PC-9 (cell line): ENCODE measurements at regions not wholly inside any gene's neighbourhood (a gene's known extent, or its start where the extent isn't known, plus 50 kb on each side); places are given as distances from the start of the nearest gene placed in this dataset.

Source experiments
- BruUV-seq: library from RNA; stranded (reverse); fragments of 400-500 nt; replicated peaks from 2 replicates; lab custom pipeline; 2021; lab: Mats Ljungman, UMichigan
- CTCF ChIA-PET: fragments of 300-600 bp; sonication (Branson Sonifier 250); formaldehyde crosslinking; loops from one replicate; lab custom pipeline; 2022; ENCODE audit warnings: antibody characterized with exemption; lab: Charles Lee
- POLR2A ChIA-PET: fragments of 300-600 bp; sonication (Branson Sonifier 250); formaldehyde crosslinking; loops from one replicate; lab custom pipeline; 2022; ENCODE audit warnings: antibody characterized with exemption; ENCODE audit not compliant: unreplicated experiment; lab: Charles Lee
- DNase-seq, 2 experiments: peaks; one replicate each; pipeline versions ENCODE4 v3.0.0 to v3.0.0-alpha.2; 2015 to 2022; ENCODE audit warnings: mixed read lengths in 1 of 2
- H2AFZ ChIP-seq: fragments of 200-600 bp; sonication (generic); 2 replicates; pipeline ENCODE4 v1.8.1; 2017; ENCODE audit warnings: antibody characterized with exemption
- H3F3A ChIP-seq: fragments of 200-600 bp; sonication (generic); 2 replicates; pipeline ENCODE4 v1.8.1; 2017; ENCODE audit warnings: antibody characterized with exemption, mild to moderate bottlenecking, low read depth; ENCODE audit not compliant: insufficient read depth
- H3K27ac ChIP-seq: fragments of 200-600 bp; sonication (generic); 2 replicates; pipeline ENCODE4 v1.6.1; 2016; ENCODE audit warnings: mixed run types
- H3K27me3 ChIP-seq: fragments of 200-600 bp; sonication (generic); 2 replicates; pipeline ENCODE4 v1.6.1; 2016; ENCODE audit warnings: low read depth, mixed run types; ENCODE audit not compliant: insufficient read depth
- H3K36me3 ChIP-seq: fragments of 200-600 bp; sonication (generic); 2 replicates; pipeline ENCODE4 v1.6.1; 2016; ENCODE audit warnings: low read depth, mixed run types
- H3K4me1 ChIP-seq: fragments of 200-600 bp; sonication (generic); replicated peaks from 2 replicates; pipeline ENCODE4 v1.6.1; 2016; ENCODE audit warnings: mixed run types; ENCODE audit not compliant: insufficient read depth
- H3K4me2 ChIP-seq: fragments of 200-600 bp; sonication (generic); 2 replicates; pipeline ENCODE4 v1.6.1; 2017; ENCODE audit warnings: mixed run types
- H3K4me3 ChIP-seq: fragments of 200-600 bp; sonication (generic); 2 replicates; pipeline ENCODE4 v1.6.1; 2016; ENCODE audit warnings: mixed run types
- H3K79me2 ChIP-seq: fragments of 200-600 bp; sonication (generic); 2 replicates; pipeline ENCODE4 v1.6.1; 2017; ENCODE audit warnings: low read depth, mixed run types
- H3K9me2 ChIP-seq: fragments of 200-600 bp; sonication (generic); 2 replicates; pipeline ENCODE4 v1.8.1; 2017; ENCODE audit warnings: mild to moderate bottlenecking; ENCODE audit not compliant: insufficient read depth
- H3K9me3 ChIP-seq: fragments of 200-600 bp; sonication (generic); 2 replicates; pipeline ENCODE4 v1.8.1; 2016; ENCODE audit warnings: low read depth; ENCODE audit not compliant: insufficient read depth
- H4K20me1 ChIP-seq: fragments of 200-600 bp; sonication (generic); 2 replicates; pipeline ENCODE4 v1.8.1; 2017; ENCODE audit not compliant: insufficient read depth
- EZH2 ChIP-seq: fragments of 200-600 bp; sonication (generic); IDR thresholded peaks from 2 replicates; pipeline ENCODE4 v1.8.0; 2017; ENCODE audit warnings: antibody characterized with exemption, low read depth
- intact Hi-C: fragments of 100-400 bp; cut with micrococcal nuclease; formaldehyde crosslinking; loops from one replicate; pipeline ENCODE4 v1.10.0; 2022; ENCODE audit not compliant: unreplicated experiment
- TF ChIP-seq, protein P1 (sequence below): fragments of 200-600 bp; sonication (generic); conservative IDR thresholded peaks from 2 replicates; pipeline ENCODE4 v1.6.1; 2017; ENCODE audit warnings: mixed run types, antibody characterized with exemption, mild to moderate bottlenecking, moderate library complexity

- CTCF ChIA-PET = no interaction called here
- DNase-seq = no peak
Measured at GRCh38 chr14:44374906-44375305, 132.2 kb downstream of the FSCB start.

GRCh38 chr14:44372807-44373489, 134.1 kb downstream of the FSCB start:
- intact Hi-C loops = no loop called here
- H3K9me3 ChIP-seq = no peaks in the 10 kb centered on the region
- no peaks in the 10 kb centered on the region for H4K20me1 ChIP-seq
- ChIA-PET CTCF (no interaction called here), POLR2A (no interaction called here)
- H3K9me2 ChIP-seq = no peaks in the 10 kb centered on the region
- no peak for DNase-seq
- H3F3A ChIP-seq = no peaks in the 10 kb centered on the region
- H3K4me1 ChIP-seq = no peaks in the 10 kb centered on the region
- H3K36me3 ChIP-seq = no peaks in the 10 kb centered on the region
- BruUV-seq = no TSS peak
- no peak overlapping the region for H3K27ac ChIP-seq
- no peak overlapping the region for H3K4me3 ChIP-seq
- no peak for TF ChIP-seq EZH2
- TF ChIP-seq, protein P1, sequence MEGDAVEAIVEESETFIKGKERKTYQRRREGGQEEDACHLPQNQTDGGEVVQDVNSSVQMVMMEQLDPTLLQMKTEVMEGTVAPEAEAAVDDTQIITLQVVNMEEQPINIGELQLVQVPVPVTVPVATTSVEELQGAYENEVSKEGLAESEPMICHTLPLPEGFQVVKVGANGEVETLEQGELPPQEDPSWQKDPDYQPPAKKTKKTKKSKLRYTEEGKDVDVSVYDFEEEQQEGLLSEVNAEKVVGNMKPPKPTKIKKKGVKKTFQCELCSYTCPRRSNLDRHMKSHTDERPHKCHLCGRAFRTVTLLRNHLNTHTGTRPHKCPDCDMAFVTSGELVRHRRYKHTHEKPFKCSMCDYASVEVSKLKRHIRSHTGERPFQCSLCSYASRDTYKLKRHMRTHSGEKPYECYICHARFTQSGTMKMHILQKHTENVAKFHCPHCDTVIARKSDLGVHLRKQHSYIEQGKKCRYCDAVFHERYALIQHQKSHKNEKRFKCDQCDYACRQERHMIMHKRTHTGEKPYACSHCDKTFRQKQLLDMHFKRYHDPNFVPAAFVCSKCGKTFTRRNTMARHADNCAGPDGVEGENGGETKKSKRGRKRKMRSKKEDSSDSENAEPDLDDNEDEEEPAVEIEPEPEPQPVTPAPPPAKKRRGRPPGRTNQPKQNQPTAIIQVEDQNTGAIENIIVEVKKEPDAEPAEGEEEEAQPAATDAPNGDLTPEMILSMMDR = no peak
- H3K4me2 ChIP-seq = no peak overlapping the region
- no peak overlapping the region for H2AFZ ChIP-seq
- H3K27me3 ChIP-seq = no peaks in the 10 kb centered on the region
- no peaks in the 10 kb centered on the region for H3K79me2 ChIP-seq

More at GRCh38 chr14:44374906-44375305, 132.2 kb downstream of the FSCB start:
- Histone ChIP-seq H3K36me3 (no peaks in the 10 kb centered on the region), H2AFZ (no peak overlapping the region), H4K20me1 (no peaks in the 10 kb centered on the region), H3K9me2 (no peaks in the 10 kb centered on the region), H3K27me3 (no peaks in the 10 kb centered on the region), H3K9me3 (no peaks in the 10 kb centered on the region), H3K27ac (no peak overlapping the region), H3K79me2 (no peaks in the 10 kb centered on the region), H3K4me3 (no peak overlapping the region), H3F3A (no peaks in the 10 kb centered on the region), H3K4me1 (no peaks in the 10 kb centered on the region), H3K4me2 (no peak overlapping the region)
- TF ChIP-seq, protein P1 = no peak
- no peak for TF ChIP-seq EZH2
- POLR2A ChIA-PET = no interaction called here
- BruUV-seq = no TSS peak
- intact Hi-C loops = no loop called here

GRCh38 chr14:44372231-44372630, 134.9 kb downstream of the FSCB start:
- intact Hi-C loops = no loop called here
- POLR2A ChIA-PET = no interaction called here
- H3K27me3 ChIP-seq = no peaks in the 10 kb centered on the region

More at GRCh38 chr14:44372231-44372630, 134.9 kb downstream of the FSCB start:
- H2AFZ ChIP-seq = no peak overlapping the region
- no peaks in the 10 kb centered on the region for H3F3A ChIP-seq
- DNase-seq = no peak
- H4K20me1 ChIP-seq = no peaks in the 10 kb centered on the region
- H3K9me3 ChIP-seq = no peaks in the 10 kb centered on the region
- no peak overlapping the region for H3K4me2 ChIP-seq
- no TSS peak for BruUV-seq
- no peaks in the 10 kb centered on the region for H3K79me2 ChIP-seq
- no peak overlapping the region for H3K4me3 ChIP-seq
- no peaks in the 10 kb centered on the region for H3K36me3 ChIP-seq
- no peak overlapping the region for H3K27ac ChIP-seq
- TF ChIP-seq EZH2 = no peak
- TF ChIP-seq, protein P1 = no peak
- CTCF ChIA-PET = no interaction called here
- no peaks in the 10 kb centered on the region for H3K4me1 ChIP-seq
- no peaks in the 10 kb centered on the region for H3K9me2 ChIP-seq
